Trophoblast cell (in vitro differentiated cells and primary cell): ENCODE measurements at regions not wholly inside any gene's neighbourhood (a gene's known extent, or its start where the extent isn't known, plus 50 kb on each side); places are given as distances from the start of the nearest gene placed in this dataset.

Source experiments
- DNase-seq, 2 donors: peaks; one replicate each; pipeline ENCODE4 v3.0.0-alpha.2; 2016
- H2AFZ ChIP-seq: 2 replicates; pipeline ENCODE4 v1.6.1; 2013; ENCODE audit warnings: low read length, moderate library complexity, mild to moderate bottlenecking; ENCODE audit not compliant: insufficient read depth, poor library complexity
- H2AK5ac ChIP-seq: 2 replicates; pipeline ENCODE4 v1.6.1; 2013; ENCODE audit warnings: mild to moderate bottlenecking, low read length
- H2BK120ac ChIP-seq: 2 replicates; pipeline ENCODE4 v1.6.1; 2013; ENCODE audit warnings: low read length, mild to moderate bottlenecking, moderate library complexity; ENCODE audit not compliant: insufficient read depth, poor library complexity
- H2BK12ac ChIP-seq: 2 replicates; pipeline ENCODE4 v1.6.1; 2013; ENCODE audit warnings: mild to moderate bottlenecking, low read length, moderate library complexity
- H2BK5ac ChIP-seq: 2 replicates; pipeline ENCODE4 v1.6.1; 2013; ENCODE audit warnings: low read length, low read depth, moderate library complexity, mild to moderate bottlenecking; ENCODE audit not compliant: poor library complexity
- H3K14ac ChIP-seq: 2 replicates; pipeline ENCODE4 v1.6.1; 2013; ENCODE audit warnings: mild to moderate bottlenecking, low read length
- H3K18ac ChIP-seq: 2 replicates; pipeline ENCODE4 v1.6.1; 2013; ENCODE audit warnings: mild to moderate bottlenecking, low read length
- H3K23ac ChIP-seq: 2 replicates; pipeline ENCODE4 v1.6.1; 2013; ENCODE audit warnings: low read length
- H3K27ac ChIP-seq: 2 replicates; pipeline ENCODE4 v1.5.1; 2013; ENCODE audit warnings: low read depth, mild to moderate bottlenecking, inconsistent platforms, low read length, moderate library complexity
- H3K27me3 ChIP-seq: 2 replicates; pipeline ENCODE4 v1.6.1; 2013; ENCODE audit warnings: inconsistent platforms, mild to moderate bottlenecking, low read length, moderate library complexity; ENCODE audit not compliant: insufficient read depth
- H3K36me3 ChIP-seq, 2 experiments: 1 replicate in 1 of 2; 2 replicates in 1 of 2; pipeline ENCODE4 v1.6.1; 2013; ENCODE audit warnings: low read length in 2 of 2, mild to moderate bottlenecking in 2 of 2, moderate library complexity in 1 of 2; ENCODE audit not compliant: insufficient read depth in 2 of 2, control insufficient read depth in 1 of 2
- H3K4ac ChIP-seq: 2 replicates; pipeline ENCODE4 v1.6.1; 2013; ENCODE audit warnings: low read depth, mild to moderate bottlenecking, low read length, moderate library complexity
- H3K4me1 ChIP-seq, 2 experiments: 1 replicate in 1 of 2; 2 replicates in 1 of 2; pipeline ENCODE4 v1.6.1; 2013; ENCODE audit warnings: low read length in 2 of 2, mild to moderate bottlenecking in 2 of 2, moderate library complexity in 1 of 2; ENCODE audit not compliant: insufficient read depth in 2 of 2, control insufficient read depth in 1 of 2
- H3K4me2 ChIP-seq: 2 replicates; pipeline ENCODE4 v1.6.1; 2013; ENCODE audit warnings: inconsistent platforms, mild to moderate bottlenecking, low read length, moderate library complexity
- H3K4me3 ChIP-seq: 2 replicates; pipeline ENCODE4 v1.5.1; 2013; ENCODE audit warnings: mild to moderate bottlenecking, low read depth, low read length, inconsistent platforms
- H3K79me1 ChIP-seq: one replicate; pipeline ENCODE4 v1.6.1; 2013; ENCODE audit warnings: low read length
- H3K79me2 ChIP-seq: 2 replicates; pipeline ENCODE4 v1.6.1; 2013; ENCODE audit warnings: low read length, mild to moderate bottlenecking; ENCODE audit not compliant: control insufficient read depth, insufficient read depth, poor library complexity
- H3K9ac ChIP-seq: 2 replicates; pipeline ENCODE4 v1.6.1; 2013; ENCODE audit warnings: mild to moderate bottlenecking, low read length
- H3K9me3 ChIP-seq: 2 replicates; pipeline ENCODE4 v1.6.1; 2013; ENCODE audit warnings: low read depth, mild to moderate bottlenecking, control low read depth, inconsistent platforms, low read length; ENCODE audit not compliant: insufficient read depth
- H4K12ac ChIP-seq: 2 replicates; pipeline ENCODE4 v1.6.1; 2013; ENCODE audit warnings: low read depth, mild to moderate bottlenecking, low read length, moderate library complexity
- H4K8ac ChIP-seq: 2 replicates; pipeline ENCODE4 v1.6.1; 2013; ENCODE audit warnings: low read depth, mild to moderate bottlenecking, low read length, moderate library complexity
- H4K91ac ChIP-seq: one replicate; pipeline ENCODE4 v1.6.1; 2013; ENCODE audit warnings: low read depth, mild to moderate bottlenecking, low read length, moderate library complexity
- WGBS: extraction: QIAGEN DNeasy Blood & Tissue Kit; methylation state at CpG from one replicate; pipeline ENCODE4 v1.1.7; 2013; ENCODE audit warnings: missing lambda C conversion rate; ENCODE audit not compliant: insufficient read length, insufficient coverage; ENCODE audit errors: extremely low coverage; 5-methylcytosine and 5-hydroxymethylcytosine counted together

- H3K79me1 ChIP-seq: no peaks in the 10 kb centered on the region
- no peak overlapping the region for H2BK12ac ChIP-seq
- no peak overlapping the region for H3K23ac ChIP-seq
- H4K12ac ChIP-seq: no peak overlapping the region
- no peak overlapping the region for H3K9ac ChIP-seq
- H3K79me2 ChIP-seq: no peaks in the 10 kb centered on the region
- no peak overlapping the region for H2AK5ac ChIP-seq
- no peak overlapping the region for H3K27ac ChIP-seq
- H3K9me3 ChIP-seq: no peaks in the 10 kb centered on the region
- H4K91ac ChIP-seq: no peak overlapping the region
- H3K14ac ChIP-seq: no peak overlapping the region
- peaks cover 2 to 4% of the 10 kb centered on the region in 2 experiments for H3K4me1 ChIP-seq
- no peak overlapping the region for H3K18ac ChIP-seq
- no peaks in the 10 kb centered on the region for H3K27me3 ChIP-seq
- H2BK5ac ChIP-seq: no peak overlapping the region
- no peaks in the 10 kb centered on the region for H3K36me3 ChIP-seq
- H3K4me2 ChIP-seq: no peak overlapping the region
- no peak overlapping the region for H3K4ac ChIP-seq
- no peak for DNase-seq
- H4K8ac ChIP-seq: no peak overlapping the region
- no peak overlapping the region for H2AFZ ChIP-seq
- H2BK120ac ChIP-seq: no peak overlapping the region
- H3K4me3 ChIP-seq: no peak overlapping the region
Observed at GRCh38 chr12:91333966-91334365, 151.3 kb upstream of the DCN start.

GRCh38 chr12:91332302-91332701, 149.7 kb upstream of the DCN start:
- Histone ChIP-seq H3K4me3 (no peak overlapping the region), H3K18ac (no peak overlapping the region), H3K36me3 (no peaks in the 10 kb centered on the region), H3K9me3 (no peaks in the 10 kb centered on the region), H3K4me2 (no peak overlapping the region), H4K91ac (no peak overlapping the region), H3K4me1 (peaks cover 2 to 4% of the 10 kb centered on the region in 2 experiments), H2BK120ac (no peak overlapping the region), H3K79me1 (no peaks in the 10 kb centered on the region), H3K27ac (no peak overlapping the region), H3K79me2 (no peaks in the 10 kb centered on the region), H3K27me3 (no peaks in the 10 kb centered on the region), H3K14ac (no peak overlapping the region), H3K4ac (no peak overlapping the region), H3K9ac (no peak overlapping the region), H3K23ac (no peak overlapping the region), H4K12ac (no peak overlapping the region), H2AFZ (no peak overlapping the region), H4K8ac (no peak overlapping the region), H2AK5ac (no peak overlapping the region), H2BK5ac (no peak overlapping the region), H2BK12ac (no peak overlapping the region)
- no CpG with 5 or more reads among the region's 1 CpG for WGBS
- DNase-seq: no peak

GRCh38 chr12:91331371-91331770, 148.8 kb upstream of the DCN start:
- no peak overlapping the region for H2BK12ac ChIP-seq
- H3K18ac ChIP-seq: no peak overlapping the region
- H3K27me3 ChIP-seq: no peaks in the 10 kb centered on the region
- H3K79me1 ChIP-seq: no peaks in the 10 kb centered on the region
- no peaks in the 10 kb centered on the region for H3K79me2 ChIP-seq
- H3K4me1 ChIP-seq: peaks cover 2 to 4% of the 10 kb centered on the region in 2 experiments
- H4K8ac ChIP-seq: no peak overlapping the region
- no peaks in the 10 kb centered on the region for H3K9me3 ChIP-seq
- no peak overlapping the region for H4K91ac ChIP-seq
- H4K12ac ChIP-seq: no peak overlapping the region
- H2BK5ac ChIP-seq: no peak overlapping the region
- H3K4ac ChIP-seq: no peak overlapping the region
- no CpG with 5 or more reads among the region's 2 CpGs for WGBS
- no peak overlapping the region for H2AFZ ChIP-seq
- no peak overlapping the region for H3K27ac ChIP-seq
- no peak for DNase-seq
- no peak overlapping the region for H3K4me2 ChIP-seq
- no peak overlapping the region for H2BK120ac ChIP-seq
- H2AK5ac ChIP-seq: no peak overlapping the region
- no peak overlapping the region for H3K14ac ChIP-seq
- no peak overlapping the region for H3K4me3 ChIP-seq
- H3K23ac ChIP-seq: no peak overlapping the region
- H3K36me3 ChIP-seq: no peaks in the 10 kb centered on the region
- no peak overlapping the region for H3K9ac ChIP-seq

DNA sequence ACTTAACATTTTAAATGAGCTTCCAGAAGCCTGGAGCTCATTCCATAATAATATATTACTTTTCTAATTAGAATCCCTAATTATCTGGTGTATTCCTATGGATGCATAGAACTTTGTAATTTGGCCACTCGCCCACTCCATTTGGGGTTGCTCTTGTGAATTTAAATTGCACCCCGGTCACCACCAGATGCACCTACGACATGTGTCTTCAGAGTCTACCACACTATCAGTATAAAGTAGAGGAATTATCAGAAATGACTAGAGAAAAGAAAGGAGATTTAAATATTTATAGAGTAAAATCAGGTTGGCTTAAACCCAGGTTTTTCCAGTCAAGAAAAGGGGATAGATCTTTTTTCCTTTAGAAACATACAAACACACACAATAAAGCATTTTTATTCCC, 145.8 kb upstream of the DCN start:
- Histone ChIP-seq H2AFZ (no peak overlapping the region), H3K79me2 (no peaks in the 10 kb centered on the region), H3K4me2 (no peak overlapping the region), H2AK5ac (no peak overlapping the region), H4K8ac (no peak overlapping the region), H2BK12ac (no peak overlapping the region), H3K23ac (no peak overlapping the region), H3K4ac (no peak overlapping the region), H4K91ac (no peak overlapping the region), H3K18ac (no peak overlapping the region), H3K4me3 (no peak overlapping the region), H3K14ac (no peak overlapping the region), H4K12ac (no peak overlapping the region), H3K27ac (no peak overlapping the region), H3K9ac (no peak overlapping the region), H3K79me1 (no peaks in the 10 kb centered on the region), H3K36me3 (no peaks in the 10 kb centered on the region), H3K27me3 (no peaks in the 10 kb centered on the region), H2BK120ac (no peak overlapping the region), H3K4me1 (no peaks in the 10 kb centered on the region), H3K9me3 (no peaks in the 10 kb centered on the region), H2BK5ac (no peak overlapping the region)
- WGBS: no CpG with 5 or more reads among the region's 3 CpGs
- no peak for DNase-seq
